Osteoblast (primary cell): ENCODE measurements at regions not wholly inside any gene's neighbourhood (a gene's known extent, or its start where the extent isn't known, plus 50 kb on each side); places are given as distances from the start of the nearest gene placed in this dataset.

Source experiments
- DNase-seq: peaks from one replicate; pipeline ENCODE4 v3.0.0; 2011; ENCODE audit warnings: low spot score, mixed read lengths; ENCODE audit not compliant: insufficient read length; ENCODE audit errors: missing footprints
- H2AFZ ChIP-seq: 2 replicates; pipeline ENCODE4 v1.6.0; 2011; ENCODE audit warnings: mild to moderate bottlenecking, low read length
- H3K27ac ChIP-seq: 2 replicates; pipeline ENCODE4 v1.5.1; 2011; ENCODE audit warnings: mild to moderate bottlenecking, low read depth, low read length, moderate library complexity
- H3K27me3 ChIP-seq: 2 replicates; pipeline ENCODE4 v1.6.0; 2012; ENCODE audit warnings: mild to moderate bottlenecking, control low read depth, inconsistent platforms, low read length, moderate library complexity; ENCODE audit not compliant: insufficient read depth
- H3K36me3 ChIP-seq: 2 replicates; pipeline ENCODE4 v1.5.1; 2011; ENCODE audit warnings: mild to moderate bottlenecking, low read length, control low read depth, moderate library complexity; ENCODE audit not compliant: insufficient read depth
- H3K4me1 ChIP-seq: 2 replicates; pipeline ENCODE4 v1.5.1; 2011; ENCODE audit warnings: mild to moderate bottlenecking, low read length, control low read depth, moderate library complexity; ENCODE audit not compliant: insufficient read depth
- H3K4me2 ChIP-seq: 2 replicates; pipeline ENCODE4 v1.6.0; 2011; ENCODE audit warnings: mild to moderate bottlenecking, low read length; ENCODE audit not compliant: insufficient read depth
- H3K4me3 ChIP-seq: fragments of 200-600 bp; sonication (generic); 3 replicates; pipeline ENCODE4 v1.5.1; 2012; ENCODE audit warnings: mild to moderate bottlenecking, low read length, inconsistent platforms; ENCODE audit not compliant: insufficient read depth
- H3K79me2 ChIP-seq: 2 replicates; pipeline ENCODE4 v1.6.0; 2012; ENCODE audit warnings: mild to moderate bottlenecking, low read length, control low read depth, inconsistent platforms; ENCODE audit not compliant: insufficient read depth
- H3K9me3 ChIP-seq: 2 replicates; pipeline ENCODE4 v1.5.1; 2011; ENCODE audit warnings: low read depth, low read length, control low read depth
- H4K20me1 ChIP-seq: 2 replicates; pipeline ENCODE4 v1.6.0; 2012; ENCODE audit warnings: mild to moderate bottlenecking, low read length, control low read depth; ENCODE audit not compliant: insufficient read depth
- CTCF ChIP-seq: IDR thresholded peaks from 2 replicates; pipeline ENCODE4 v1.5.1; 2011; ENCODE audit warnings: mild to moderate bottlenecking, low read depth, low read length, moderate library complexity; ENCODE audit errors: extremely low read depth

- no peak overlapping the region for H3K4me2 ChIP-seq
- H2AFZ ChIP-seq: no peak overlapping the region
- no peak overlapping the region for H3K4me3 ChIP-seq
- no peak overlapping the region for H3K27ac ChIP-seq
- no peak for DNase-seq
- no peak for TF ChIP-seq CTCF
- peaks cover 6% of the 10 kb centered on the region for H3K27me3 ChIP-seq
- H4K20me1 ChIP-seq: no peaks in the 10 kb centered on the region
- H3K4me1 ChIP-seq: no peaks in the 10 kb centered on the region
- H3K9me3 ChIP-seq: no peaks in the 10 kb centered on the region
- no peaks in the 10 kb centered on the region for H3K79me2 ChIP-seq
- no peaks in the 10 kb centered on the region for H3K36me3 ChIP-seq
Measured at GRCh38 chr2:157986761-157987160, 110.6 kb upstream of the ACVR1 start.

GRCh38 chr2:157984866-157985265 lies 108.7 kb upstream of the ACVR1 start:
- Histone ChIP-seq H3K4me1 (no peaks in the 10 kb centered on the region), H3K79me2 (no peaks in the 10 kb centered on the region), H3K27me3 (no peaks in the 10 kb centered on the region), H4K20me1 (no peaks in the 10 kb centered on the region), H3K9me3 (no peaks in the 10 kb centered on the region), H3K27ac (no peak overlapping the region), H3K4me3 (no peak overlapping the region), H3K4me2 (no peak overlapping the region), H3K36me3 (no peaks in the 10 kb centered on the region), H2AFZ (no peak overlapping the region)
- no peak for DNase-seq
- TF ChIP-seq CTCF: no peak

- H3K4me2 ChIP-seq: no peak overlapping the region
- H3K4me1 ChIP-seq: no peaks in the 10 kb centered on the region
- H2AFZ ChIP-seq: no peak overlapping the region
- no peak for DNase-seq
- no peak for TF ChIP-seq CTCF
- no peak overlapping the region for H3K4me3 ChIP-seq
- no peaks in the 10 kb centered on the region for H3K79me2 ChIP-seq
- H3K27ac ChIP-seq: no peak overlapping the region
- no peaks in the 10 kb centered on the region for H4K20me1 ChIP-seq
- no peaks in the 10 kb centered on the region for H3K9me3 ChIP-seq
- no peaks in the 10 kb centered on the region for H3K27me3 ChIP-seq
- no peaks in the 10 kb centered on the region for H3K36me3 ChIP-seq
Measured at GRCh38 chr2:157980020-157980419, 103.9 kb upstream of the ACVR1 start.

- no peaks in the 10 kb centered on the region for H3K36me3 ChIP-seq
- H3K4me3 ChIP-seq: no peak overlapping the region
- H3K4me1 ChIP-seq: no peaks in the 10 kb centered on the region
- DNase-seq: no peak
- H3K4me2 ChIP-seq: no peak overlapping the region
- no peak for TF ChIP-seq CTCF
- H4K20me1 ChIP-seq: no peaks in the 10 kb centered on the region
- H3K79me2 ChIP-seq: no peaks in the 10 kb centered on the region
- H2AFZ ChIP-seq: no peak overlapping the region
- H3K27me3 ChIP-seq: no peaks in the 10 kb centered on the region
- no peaks in the 10 kb centered on the region for H3K9me3 ChIP-seq
- no peak overlapping the region for H3K27ac ChIP-seq
Measured at GRCh38 chr2:157971702-157972101, 95.6 kb upstream of the ACVR1 start.
